GM21381 (cell line): ENCODE measurements at regions not wholly inside any gene's neighbourhood (a gene's known extent, or its start where the extent isn't known, plus 50 kb on each side); places are given as distances from the start of the nearest gene placed in this dataset.
"Not testable (repeated sequence)": the region's sequence is repeated elsewhere in the genome, so short reads cannot be mapped to it uniquely, and the experiment has no call there.

Experiments used
- ATAC-seq: cut with Tn5 transposase; IDR thresholded peaks from one replicate; pipeline ENCODE4 v1.9.1; 2021; ENCODE audit warnings: mild to moderate bottlenecking, moderate library complexity; ENCODE audit not compliant: unreplicated experiment

- no peak for ATAC-seq
Measured at GRCh38 chr10:118913825-118914224, 115.7 kb upstream of the NANOS1 start.

GRCh38 chr10:118914629-118915028 lies 114.9 kb upstream of the NANOS1 start:
- no peak for ATAC-seq

GRCh38 chr10:118915161-118915560 lies 114.4 kb upstream of the NANOS1 start:
- ATAC-seq, result no peak

- no peak for ATAC-seq
Measured at GRCh38 chr10:118916777-118917176, 112.7 kb upstream of the NANOS1 start.

GRCh38 chr10:118917701-118918100 lies 111.8 kb upstream of the NANOS1 start:
- no peak for ATAC-seq

GRCh38 chr10:118918116-118918515 lies 111.4 kb upstream of the NANOS1 start:
- ATAC-seq, result no peak

- ATAC-seq, result no peak
Measured at GRCh38 chr10:118918587-118918986, 110.9 kb upstream of the NANOS1 start.

GRCh38 chr10:118920206-118920605 lies 109.3 kb upstream of the NANOS1 start:
- ATAC-seq, result no peak

- no peak for ATAC-seq
Measured at GRCh38 chr10:118922226-118922625, 107.3 kb upstream of the NANOS1 start.

GRCh38 chr10:118922972-118923371 lies 106.5 kb upstream of the NANOS1 start:
- ATAC-seq, result no peak

GRCh38 chr10:118924493-118924892 lies 105.0 kb upstream of the NANOS1 start:
- no peak for ATAC-seq

- no peak for ATAC-seq
Measured at GRCh38 chr10:118925404-118926071, 104.0 kb upstream of the NANOS1 start.

GRCh38 chr10:118926072-118926417 lies 103.5 kb upstream of the NANOS1 start:
- no peak for ATAC-seq

GRCh38 chr10:118926441-118926840 lies 103.1 kb upstream of the NANOS1 start:
- no peak for ATAC-seq

GRCh38 chr10:118926903-118927302 lies 102.6 kb upstream of the NANOS1 start:
- ATAC-seq, result no peak

- no peak for ATAC-seq
Measured at GRCh38 chr10:118927321-118927720, 102.2 kb upstream of the NANOS1 start.

- ATAC-seq, result no peak
Measured at GRCh38 chr10:118930614-118931013, 98.9 kb upstream of the NANOS1 start.

- no peak for ATAC-seq
Measured at GRCh38 chr10:118931436-118931835, 98.1 kb upstream of the NANOS1 start.

GRCh38 chr10:118932154-118932553 lies 97.4 kb upstream of the NANOS1 start:
- ATAC-seq, result not testable (repeated sequence)

GRCh38 chr10:118937226-118937625 lies 92.3 kb upstream of the NANOS1 start:
- ATAC-seq, result no peak

GRCh38 chr10:118939211-118940007 lies 90.1 kb upstream of the NANOS1 start:
- no peak for ATAC-seq

- ATAC-seq, result no peak
Measured at GRCh38 chr10:118940386-118940785, 89.1 kb upstream of the NANOS1 start.
